ENCODE measurements at regions not wholly inside any gene's neighbourhood (a gene's known extent, or its start where the extent isn't known, plus 50 kb on each side); places are given as distances from the start of the nearest gene placed in this dataset.
"Not testable (repeated sequence)": the region's sequence is repeated elsewhere in the genome, so short reads cannot be mapped to it uniquely, and the experiment has no call there.

DNA sequence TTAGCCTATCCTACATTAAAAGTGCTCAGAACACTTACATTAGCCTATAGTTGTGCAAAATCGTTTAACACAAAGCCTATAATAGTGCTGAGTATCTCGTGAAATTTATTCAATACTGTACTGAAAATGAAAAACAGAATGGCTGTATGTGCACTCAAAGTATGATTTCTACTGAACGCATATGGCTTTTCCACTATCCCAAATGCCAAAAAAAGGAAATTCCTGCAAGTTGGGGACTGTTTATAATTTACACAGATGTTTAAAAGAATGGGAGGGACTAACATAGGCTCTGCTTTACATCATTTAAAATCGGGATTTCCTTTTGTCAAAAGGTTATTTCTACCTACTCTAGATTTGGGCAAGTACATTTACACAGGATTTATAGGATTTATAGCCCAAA, 101.4 kb upstream of the PELI1 start:
- no peak for DNase-seq (ENCODE audit: extremely low read depth, low read depth)
- no peak overlapping the region for H3K4me3 ChIP-seq (replicated peaks; ENCODE audit: low read depth, low read length)
- TF ChIP-seq, protein P1, sequence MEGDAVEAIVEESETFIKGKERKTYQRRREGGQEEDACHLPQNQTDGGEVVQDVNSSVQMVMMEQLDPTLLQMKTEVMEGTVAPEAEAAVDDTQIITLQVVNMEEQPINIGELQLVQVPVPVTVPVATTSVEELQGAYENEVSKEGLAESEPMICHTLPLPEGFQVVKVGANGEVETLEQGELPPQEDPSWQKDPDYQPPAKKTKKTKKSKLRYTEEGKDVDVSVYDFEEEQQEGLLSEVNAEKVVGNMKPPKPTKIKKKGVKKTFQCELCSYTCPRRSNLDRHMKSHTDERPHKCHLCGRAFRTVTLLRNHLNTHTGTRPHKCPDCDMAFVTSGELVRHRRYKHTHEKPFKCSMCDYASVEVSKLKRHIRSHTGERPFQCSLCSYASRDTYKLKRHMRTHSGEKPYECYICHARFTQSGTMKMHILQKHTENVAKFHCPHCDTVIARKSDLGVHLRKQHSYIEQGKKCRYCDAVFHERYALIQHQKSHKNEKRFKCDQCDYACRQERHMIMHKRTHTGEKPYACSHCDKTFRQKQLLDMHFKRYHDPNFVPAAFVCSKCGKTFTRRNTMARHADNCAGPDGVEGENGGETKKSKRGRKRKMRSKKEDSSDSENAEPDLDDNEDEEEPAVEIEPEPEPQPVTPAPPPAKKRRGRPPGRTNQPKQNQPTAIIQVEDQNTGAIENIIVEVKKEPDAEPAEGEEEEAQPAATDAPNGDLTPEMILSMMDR (IDR thresholded peaks at IDR 0.05; ENCODE audit: low read depth, low read length, missing control alignments): no peak

DNA sequence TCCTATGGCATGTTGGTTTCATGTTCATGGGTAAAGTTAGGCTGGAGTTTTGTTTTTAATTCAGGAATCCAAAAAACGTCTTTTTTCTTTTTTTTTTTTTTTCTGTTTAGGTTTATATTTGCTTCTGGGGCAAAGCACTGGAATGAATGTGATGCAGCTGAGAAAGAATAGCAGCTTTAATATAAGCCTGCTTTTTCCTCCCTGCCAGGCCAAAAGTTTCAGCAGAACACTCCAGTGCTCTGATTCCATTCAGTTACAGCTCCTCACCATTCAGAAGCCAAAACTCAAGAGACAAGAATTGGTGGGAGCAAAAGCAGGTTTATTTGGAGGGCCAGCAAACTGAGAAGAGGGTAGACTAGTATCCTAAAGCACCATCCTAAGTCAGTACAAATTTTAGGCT, 102.7 kb upstream of the PELI1 start:
- H3K4me3 ChIP-seq (replicated peaks; ENCODE audit: low read depth, low read length): no peak overlapping the region
- DNase-seq (ENCODE audit: extremely low read depth, low read depth): no peak
- TF ChIP-seq, protein P1 (IDR thresholded peaks at IDR 0.05; ENCODE audit: low read depth, low read length, missing control alignments): no peak

DNA sequence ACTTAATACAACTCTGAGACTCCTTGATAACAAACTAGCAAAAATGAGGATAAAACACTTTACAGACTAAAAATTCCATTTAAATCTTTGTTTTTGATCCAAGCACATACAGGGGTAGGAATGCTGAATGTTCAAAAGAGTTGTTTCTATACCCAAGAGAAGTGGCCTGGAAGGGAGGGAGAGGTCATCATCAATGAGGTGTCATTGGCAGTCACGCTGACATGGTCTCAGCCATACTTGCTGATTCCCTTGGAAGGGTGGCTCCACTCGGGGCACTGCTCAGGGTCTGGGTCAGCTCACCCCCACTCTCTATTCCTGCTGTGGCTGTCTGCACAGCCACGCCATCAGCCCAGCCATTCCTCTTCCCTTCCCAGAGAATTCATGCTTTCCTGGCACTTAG, 105.2 kb upstream of the PELI1 start:
- TF ChIP-seq, protein P1 (IDR thresholded peaks at IDR 0.05; ENCODE audit: low read depth, low read length, missing control alignments): no peak

DNA sequence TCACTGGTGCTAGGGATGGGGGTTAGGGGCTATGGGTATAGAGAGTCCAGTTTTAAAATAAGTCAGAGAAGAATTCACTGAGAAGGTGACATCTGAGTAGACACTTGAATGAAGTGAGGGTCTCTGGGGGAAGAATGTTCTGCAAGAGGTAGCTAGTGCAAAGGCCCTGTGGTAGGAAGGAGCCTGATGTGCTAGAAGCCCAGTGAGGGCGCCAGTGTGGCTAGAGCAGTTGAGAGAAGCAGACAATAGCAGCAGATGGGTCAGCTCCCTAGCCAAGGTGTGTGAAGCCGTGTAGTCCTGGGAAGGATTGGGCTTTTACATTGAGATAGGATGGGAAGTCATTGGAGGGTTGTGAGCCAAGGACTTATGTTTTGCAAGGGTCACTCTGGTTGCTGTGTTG, 105.8 kb upstream of the PELI1 start:
- H3K4me3 ChIP-seq (replicated peaks; ENCODE audit: low read depth, low read length): no peak overlapping the region
- TF ChIP-seq, protein P1 (IDR thresholded peaks at IDR 0.05; ENCODE audit: low read depth, low read length, missing control alignments): no peak
- DNase-seq (ENCODE audit: extremely low read depth, low read depth): no peak

More for the DNA sequence above, 105.2 kb upstream of the PELI1 start:
- no peak for DNase-seq (ENCODE audit: extremely low read depth, low read depth)
- no peak overlapping the region for H3K4me3 ChIP-seq (replicated peaks; ENCODE audit: low read depth, low read length)

DNA sequence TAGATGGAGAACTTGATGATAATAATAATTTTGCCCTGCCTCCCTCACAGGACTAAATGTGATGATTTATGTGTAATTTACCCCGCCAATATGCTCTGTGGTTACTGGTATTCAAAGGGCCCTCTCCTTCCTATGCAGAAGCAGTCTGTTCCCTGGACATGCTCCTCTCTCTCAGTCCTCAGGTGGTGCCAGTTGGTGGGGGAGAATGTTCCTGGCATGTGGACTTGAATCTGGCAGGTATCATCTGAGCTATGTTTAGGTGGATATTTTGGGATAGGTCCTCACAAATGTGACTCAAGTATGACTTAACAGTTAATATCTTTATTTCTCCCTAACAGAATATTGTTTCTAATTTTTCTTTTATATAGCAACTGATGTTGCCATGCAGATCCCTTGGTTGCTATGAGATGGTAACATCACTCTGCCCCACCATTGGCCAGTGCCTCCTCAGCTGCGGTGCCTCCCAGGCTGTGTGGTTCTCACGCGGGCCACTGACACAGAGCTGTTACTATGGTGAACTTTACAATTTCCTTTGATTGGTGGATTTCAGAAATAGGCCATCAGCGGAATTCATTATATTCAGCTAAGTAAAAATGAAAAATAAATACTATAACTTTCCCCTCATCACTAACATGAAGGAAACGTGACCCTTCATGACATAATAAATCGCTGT, 106.7 kb upstream of the PELI1 start:
- DNase-seq (ENCODE audit: extremely low read depth, low read depth): no peak
- no peak overlapping the region for H3K4me3 ChIP-seq (replicated peaks; ENCODE audit: low read depth, low read length)
- TF ChIP-seq, protein P1 (IDR thresholded peaks at IDR 0.05; ENCODE audit: low read depth, low read length, missing control alignments): no peak

DNA sequence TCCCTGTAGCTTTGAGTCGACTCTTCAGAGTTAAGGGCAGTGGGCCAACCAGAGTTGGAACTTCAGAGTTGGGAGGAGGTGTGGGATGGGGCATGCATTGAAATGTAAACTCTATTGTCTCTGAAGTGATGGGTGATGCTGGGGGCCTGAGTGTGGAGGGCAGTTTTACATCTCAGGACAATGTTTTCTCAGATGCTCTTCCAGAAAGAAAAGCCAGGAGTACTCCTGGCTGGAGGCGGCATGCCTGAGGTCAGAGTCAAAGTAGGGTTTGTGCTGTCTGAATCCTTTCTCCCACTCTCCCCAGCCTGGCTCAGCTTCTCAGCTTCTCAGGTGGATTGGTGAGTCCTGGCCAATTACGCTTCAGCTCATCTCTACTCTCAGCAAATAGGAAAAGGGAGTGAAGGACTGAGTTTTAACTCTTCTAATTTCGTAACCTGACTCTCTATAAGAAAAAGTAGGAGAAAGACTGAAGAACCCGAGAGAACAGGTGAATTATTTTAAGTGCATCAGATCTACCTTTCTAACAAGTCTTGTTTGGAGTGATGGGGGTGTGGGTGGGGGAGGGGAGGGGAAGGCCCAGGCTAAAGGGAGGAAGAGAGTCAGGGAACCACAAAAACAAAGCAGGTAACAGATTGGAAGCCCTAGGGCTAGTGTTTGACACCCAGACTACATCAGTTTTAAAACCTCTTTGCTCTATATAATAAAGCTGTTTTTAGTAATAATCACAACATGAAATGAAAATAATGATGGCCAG, 107.5 kb upstream of the PELI1 start:
- TF ChIP-seq, protein P1 (IDR thresholded peaks at IDR 0.05; ENCODE audit: low read depth, low read length, missing control alignments): no peak
- no peak for DNase-seq (ENCODE audit: extremely low read depth, low read depth)
- no peak overlapping the region for H3K4me3 ChIP-seq (replicated peaks; ENCODE audit: low read depth, low read length)

DNA sequence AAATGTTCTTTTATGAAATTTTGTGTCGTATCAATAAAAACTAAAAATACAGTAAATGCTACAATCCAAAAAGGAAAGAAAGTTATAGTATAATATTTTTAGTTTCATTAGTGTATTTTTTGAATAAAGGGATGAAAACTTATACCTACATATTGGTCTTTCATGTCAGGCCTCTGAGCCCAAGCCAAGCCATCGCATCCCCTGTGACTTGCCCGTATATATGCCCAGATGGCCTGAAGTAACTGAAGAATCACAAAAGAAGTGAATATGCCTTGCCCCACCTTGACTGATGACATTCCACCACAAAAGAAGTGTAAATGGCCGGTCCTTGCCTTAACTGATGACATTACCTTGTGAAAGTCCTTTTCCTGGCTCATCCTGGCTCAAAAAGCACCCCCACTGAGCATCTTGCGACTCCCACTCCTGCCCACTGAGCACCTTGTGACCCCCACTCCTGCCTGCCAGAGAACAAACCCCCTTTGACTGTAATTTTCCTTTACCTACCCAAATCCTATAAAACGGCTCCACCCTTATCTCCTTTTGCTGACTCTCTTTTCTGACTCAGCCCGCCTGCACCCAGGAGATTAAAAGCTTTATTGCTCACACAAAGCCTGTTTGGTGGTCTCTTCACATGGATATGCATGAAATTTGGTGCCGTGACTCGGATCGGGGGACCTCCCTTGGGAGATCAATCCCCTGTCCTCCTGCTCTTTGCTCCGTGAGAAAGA, 108.2 kb upstream of the PELI1 start:
- DNase-seq (ENCODE audit: extremely low read depth, low read depth); H3K4me3 ChIP-seq (replicated peaks; ENCODE audit: low read depth, low read length): not testable (repeated sequence)

DNA sequence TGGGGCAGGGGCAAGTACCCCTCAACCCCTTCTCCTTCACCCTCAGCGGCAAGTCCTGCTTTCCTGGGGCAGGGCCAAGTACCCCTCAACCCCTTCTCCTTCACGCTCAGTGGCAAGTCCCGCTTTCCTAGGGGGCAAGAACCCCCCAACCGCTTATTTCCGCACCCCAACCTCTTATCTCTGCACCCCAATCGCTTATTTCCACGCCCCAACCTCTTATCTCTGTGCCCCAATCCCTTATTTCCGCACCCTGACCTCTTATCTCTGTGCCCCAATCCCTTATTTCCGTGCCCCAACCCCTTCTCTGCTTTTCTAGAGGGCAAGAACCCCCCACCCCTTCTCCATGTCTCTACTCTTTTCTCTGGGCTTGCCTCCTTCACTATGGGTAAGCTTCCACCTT, 109.2 kb upstream of the PELI1 start:
- H3K4me3 ChIP-seq (replicated peaks; ENCODE audit: low read depth, low read length); DNase-seq (ENCODE audit: extremely low read depth, low read depth): not testable (repeated sequence)
